ACHN (cell line): ENCODE measurements at regions not wholly inside any gene's neighbourhood (a gene's known extent, or its start where the extent isn't known, plus 50 kb on each side); places are given as distances from the start of the nearest gene placed in this dataset.

Source experiments
- DNase-seq: peaks from one replicate; pipeline ENCODE4 v3.0.0-alpha.2; 2015
- in situ Hi-C: cut with HindIII; loops from 2 replicates; pipeline ENCODE4 v1.10.0; 2017; ENCODE audit warnings: low sequenced_read_pairs, low pct_ligation_motif_present, low pct_unique_long_range_greater_than_20kb

DNA sequence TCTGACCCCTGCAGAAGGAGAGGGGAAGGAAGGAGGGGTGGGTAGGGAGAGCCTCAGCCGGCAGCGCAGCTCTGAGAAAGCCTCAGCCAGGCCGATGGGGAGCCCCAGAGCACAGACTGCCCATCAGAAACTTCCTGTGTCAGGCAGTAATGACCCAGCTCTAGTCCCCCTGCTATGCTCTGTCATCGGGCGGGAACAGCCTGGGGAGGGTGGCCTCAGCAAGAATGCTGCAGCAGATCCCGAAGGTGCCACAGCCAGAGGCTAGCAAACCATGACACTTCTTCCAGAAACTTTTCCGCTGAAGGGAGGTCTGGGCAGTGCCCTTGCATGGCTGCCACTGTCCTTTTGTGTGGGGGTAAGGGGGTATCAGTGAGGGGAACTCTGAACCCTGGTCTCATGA lies 279.0 kb downstream of the BCOR start:
- in situ Hi-C loops: no loop called here
- DNase-seq: no peak

DNA sequence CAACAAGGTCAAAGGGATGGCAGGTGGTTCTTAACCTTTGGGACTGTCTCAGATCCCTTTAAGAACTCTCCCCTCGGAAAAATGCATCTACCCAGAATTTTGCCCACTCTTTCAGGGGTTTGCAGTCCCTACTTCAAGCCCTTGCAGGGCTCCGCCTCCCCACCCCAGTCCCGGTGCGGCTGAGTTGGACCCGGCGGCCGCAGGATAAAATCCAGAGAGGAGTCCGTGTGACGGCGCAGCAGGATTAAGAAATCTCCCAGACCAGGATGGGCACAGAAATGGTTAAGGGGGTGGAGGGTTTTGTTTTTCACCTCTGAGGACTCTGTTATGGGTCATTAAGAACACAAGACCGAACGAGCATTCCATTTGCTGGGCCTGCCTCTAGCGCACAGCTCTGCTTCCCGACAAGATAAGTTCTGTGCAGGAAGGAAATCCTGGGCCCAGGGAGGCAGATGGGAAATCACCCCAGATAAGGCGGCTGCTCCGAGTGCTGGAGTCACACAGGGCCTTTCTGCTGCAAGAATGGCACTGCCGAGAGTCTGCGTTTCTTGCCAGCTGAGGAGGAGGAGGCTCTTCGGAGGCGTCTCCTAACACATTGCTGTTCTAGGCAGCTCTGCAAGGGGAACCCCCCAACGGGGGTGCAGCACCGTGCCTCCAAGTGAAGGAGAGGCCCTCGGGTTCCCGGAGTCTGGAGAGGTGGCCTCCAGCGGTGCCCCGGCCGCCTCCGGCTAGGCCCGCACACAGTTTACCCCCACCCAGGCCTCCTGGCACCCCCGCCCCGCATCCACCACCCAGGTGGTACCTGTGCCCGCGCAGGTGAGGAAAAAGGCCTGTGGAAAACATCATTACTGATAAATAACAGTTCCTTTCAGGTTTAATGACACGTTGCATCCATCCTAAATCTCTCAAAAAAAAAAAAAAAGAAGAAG lies 277.6 kb downstream of the BCOR start:
- DNase-seq: no peak

DNA sequence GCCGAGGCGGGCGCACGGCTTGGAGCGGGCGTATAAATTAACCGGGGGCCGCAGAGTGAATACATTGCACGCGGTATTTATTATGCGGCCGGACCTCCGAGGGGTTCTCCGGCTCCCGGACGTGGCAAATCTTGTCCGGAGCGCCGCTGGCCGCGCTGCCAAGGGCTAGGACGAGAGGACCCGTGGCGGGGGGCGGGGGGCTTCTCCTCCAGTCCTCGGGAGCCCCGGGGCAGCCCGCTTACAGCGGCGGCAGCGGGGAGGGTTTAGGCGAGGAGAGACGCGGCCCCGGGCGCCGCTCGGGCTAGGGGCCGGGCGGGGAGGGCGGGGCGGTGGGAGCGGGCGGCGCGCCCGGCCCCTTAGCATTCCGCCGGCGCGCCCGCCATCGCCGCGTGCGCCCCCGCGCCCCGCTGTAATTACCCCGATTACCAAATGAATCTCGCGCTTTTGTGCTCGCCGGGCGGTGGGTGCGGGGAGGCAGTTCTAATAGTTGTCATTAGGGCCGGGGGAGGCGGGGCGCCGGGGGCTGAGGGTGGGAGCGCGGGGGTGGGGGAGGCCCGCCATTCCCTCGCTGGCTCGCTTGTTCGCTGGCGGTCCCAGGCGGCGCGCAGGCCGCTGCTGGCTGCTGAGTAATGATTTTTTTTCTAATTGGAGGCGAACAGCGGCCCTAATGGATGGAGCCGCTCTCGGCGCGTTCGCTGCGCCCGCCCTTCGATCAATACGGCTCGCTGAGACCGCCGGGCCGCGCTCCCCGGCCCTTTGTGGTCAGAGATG lies 276.6 kb downstream of the BCOR start:
- DNase-seq: no peak
- in situ Hi-C loops: no loop called here

More for the DNA sequence above, 277.6 kb downstream of the BCOR start:
- in situ Hi-C loops: no loop called here

DNA sequence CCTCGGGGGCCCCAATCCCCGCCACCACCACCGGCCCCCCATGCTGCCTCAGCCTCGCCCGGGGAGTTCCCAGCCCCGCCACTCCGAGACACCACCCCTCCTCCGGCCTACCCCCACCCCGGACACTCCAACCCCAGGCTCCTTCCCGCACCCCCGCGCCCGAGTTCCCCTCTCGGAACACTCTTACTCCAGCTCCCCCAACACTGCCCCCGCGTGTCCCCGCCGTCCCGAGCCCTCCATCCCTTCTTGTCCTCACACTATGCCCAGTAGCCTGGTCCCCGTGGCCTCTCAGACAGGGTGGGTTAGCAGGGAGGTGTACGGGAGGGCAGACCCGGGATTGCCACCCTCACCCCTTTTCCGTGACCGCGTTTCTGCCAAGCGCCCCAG lies 276.1 kb downstream of the BCOR start:
- in situ Hi-C loops: no loop called here
- DNase-seq: no peak

DNA sequence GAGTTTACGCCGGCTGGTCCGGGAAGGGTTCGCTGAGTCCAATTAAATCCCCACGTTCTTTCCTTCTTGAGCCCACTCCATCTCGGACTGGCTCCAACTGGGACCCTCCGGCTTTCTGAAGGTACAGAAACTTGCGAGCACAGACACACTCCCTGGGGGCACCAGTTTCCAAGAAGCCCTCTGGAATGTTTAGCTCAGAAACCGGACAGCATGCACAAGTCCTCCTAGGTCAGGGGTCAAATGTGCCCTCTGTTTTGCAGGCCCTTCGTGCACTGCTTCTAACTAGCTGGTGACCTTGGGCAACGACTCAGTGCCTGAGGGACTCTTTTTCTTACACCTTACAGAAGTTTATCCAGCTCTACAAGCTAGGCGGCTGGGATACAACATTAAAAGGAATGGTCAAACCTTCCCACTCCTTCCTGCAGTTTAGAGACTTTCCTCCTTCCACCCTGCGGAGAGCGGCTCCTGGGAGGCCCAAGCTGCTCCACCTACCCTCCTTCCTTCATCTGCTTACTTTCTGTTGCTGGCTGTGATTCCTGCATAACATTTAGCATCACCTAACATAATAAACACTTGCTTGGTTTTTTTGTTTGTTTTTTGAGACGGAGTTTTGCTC lies 275.5 kb downstream of the BCOR start:
- DNase-seq: no peak
- in situ Hi-C loops: no loop called here

DNA sequence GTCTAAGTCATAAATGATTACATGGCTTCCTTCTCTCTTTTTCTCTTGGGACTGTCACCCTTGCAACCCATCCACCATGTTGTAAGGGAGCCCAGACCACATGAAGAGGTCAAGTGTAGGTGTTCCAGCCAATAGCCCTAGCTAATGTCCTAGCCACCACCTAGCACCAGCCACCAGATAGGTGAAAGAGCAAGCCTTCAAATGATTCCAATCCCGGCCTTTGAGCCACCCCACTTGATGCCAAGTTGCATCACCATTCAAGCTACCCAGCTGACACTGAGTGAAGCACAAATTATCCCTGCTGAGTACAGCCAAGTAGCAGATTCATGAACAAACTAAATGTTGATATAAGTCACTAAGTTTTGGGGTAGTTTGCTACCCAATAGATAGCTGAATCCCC lies 274.3 kb downstream of the BCOR start:
- DNase-seq: no peak
- in situ Hi-C loops: no loop called here

DNA sequence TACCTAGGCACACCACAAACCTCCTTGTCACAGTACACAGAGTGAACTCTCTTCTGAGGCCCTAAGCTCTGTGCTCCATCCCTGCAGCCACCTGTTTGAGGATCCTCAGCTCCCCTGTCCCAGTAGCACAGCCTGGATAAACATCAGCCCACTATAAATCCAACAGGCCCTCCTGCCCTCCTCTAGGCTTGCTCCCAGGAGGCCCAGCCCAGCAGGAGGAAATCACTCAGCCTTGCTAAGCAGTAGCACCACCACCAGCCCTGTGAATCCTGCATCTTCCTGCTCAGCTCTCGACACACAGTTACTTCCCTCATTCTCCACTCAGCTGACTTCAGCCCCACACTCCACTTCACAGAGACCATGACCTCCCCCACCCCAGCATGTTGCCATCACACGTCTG lies 273.9 kb downstream of the BCOR start:
- DNase-seq: no peak
- in situ Hi-C loops: no loop called here

DNA sequence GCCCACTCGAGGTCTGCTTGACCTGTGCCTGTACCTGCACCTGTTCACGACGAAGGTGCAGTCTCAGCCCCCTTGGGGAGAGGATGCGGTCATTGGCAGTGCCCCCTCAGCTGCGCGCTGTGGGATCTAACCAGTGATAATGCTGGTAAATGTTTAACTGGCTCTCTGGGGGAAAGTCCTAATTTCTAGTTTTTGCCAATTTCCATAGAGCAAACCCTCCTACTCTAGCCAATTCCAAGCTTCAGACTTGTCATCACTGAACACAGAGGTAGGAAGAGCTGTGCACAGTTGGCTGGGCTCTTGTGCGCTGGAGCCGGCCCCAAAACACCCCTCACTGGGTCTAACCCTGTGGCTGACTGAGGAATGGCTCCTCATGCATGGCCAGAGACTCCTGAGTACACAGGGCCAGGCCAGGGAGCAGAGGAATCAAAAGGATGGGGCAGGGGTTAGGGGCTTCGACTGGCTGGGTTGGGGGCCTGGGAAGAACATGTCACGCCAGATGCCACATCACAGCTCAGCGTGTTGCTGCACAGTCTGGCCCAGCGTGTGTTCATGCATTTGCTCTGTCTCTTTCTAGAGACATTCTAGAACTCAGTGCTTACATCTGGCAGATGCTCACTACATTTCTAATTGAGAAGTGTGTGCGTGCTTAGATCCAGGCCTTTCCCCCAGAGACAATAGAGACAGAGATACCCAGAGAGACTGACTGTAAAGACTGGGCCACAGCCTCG lies 270.8 kb downstream of the BCOR start:
- in situ Hi-C loops: no loop called here
- DNase-seq: no peak

DNA sequence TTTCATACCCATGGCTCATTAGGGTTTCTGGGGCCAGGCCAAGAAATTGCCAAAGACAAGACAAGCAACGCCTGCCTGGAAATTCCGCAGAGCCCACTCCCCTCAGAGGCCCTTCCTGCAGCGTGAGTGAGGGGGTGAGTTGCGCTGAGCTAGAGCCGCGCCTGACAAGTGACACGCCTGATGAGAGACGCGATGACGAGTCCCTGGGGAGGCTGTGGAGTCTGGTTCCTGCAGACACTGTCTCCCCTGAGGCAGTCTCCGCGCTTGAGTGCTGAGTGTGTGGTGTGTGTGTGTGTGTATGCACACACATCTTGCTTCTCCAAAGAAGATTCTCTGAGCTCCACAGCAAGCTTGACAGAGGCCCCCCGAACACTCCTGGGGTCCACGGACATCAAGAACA lies 269.8 kb downstream of the BCOR start:
- in situ Hi-C loops: no loop called here
- no peak for DNase-seq

DNA sequence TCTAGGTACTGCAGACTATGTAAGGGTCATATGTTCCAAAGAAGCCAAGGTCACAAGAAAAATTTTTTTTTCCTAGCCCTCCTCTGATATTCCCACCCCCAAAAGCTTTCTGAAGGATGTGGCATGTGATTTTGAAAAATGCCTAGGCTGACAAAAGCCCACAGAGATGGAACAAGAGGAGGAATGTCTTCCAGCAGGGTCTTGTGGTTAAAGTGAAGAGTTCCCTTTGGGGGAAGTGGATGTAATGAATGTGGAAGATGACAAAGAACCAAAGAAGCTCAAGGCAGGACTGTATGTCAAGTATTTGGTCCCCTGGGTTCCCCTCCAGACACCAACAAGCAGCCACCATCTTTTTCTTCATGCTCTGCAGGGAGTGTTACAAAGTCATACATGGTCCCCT lies 268.8 kb downstream of the BCOR start:
- no peak for DNase-seq
- in situ Hi-C loops: no loop called here

DNA sequence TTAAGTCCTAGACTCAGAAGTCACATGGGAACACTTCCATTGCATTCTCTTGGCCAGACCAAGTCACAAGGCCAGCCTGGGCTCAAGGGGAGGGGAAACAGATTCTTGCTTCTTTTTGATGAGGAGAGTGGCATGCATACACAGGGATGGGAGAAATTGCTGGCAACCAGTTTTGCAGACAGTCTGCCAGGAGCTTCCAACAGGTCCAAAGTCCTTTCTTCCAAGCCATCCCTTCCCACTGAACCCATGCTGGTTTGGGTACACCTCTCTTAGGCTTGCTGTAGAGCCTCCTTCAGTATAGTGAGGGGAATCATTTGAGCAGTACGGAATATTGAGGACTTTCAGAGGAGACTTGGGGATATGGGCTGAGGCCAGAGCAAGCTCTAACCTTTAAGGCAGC lies 267.8 kb downstream of the BCOR start:
- no peak for DNase-seq
- in situ Hi-C loops: no loop called here

DNA sequence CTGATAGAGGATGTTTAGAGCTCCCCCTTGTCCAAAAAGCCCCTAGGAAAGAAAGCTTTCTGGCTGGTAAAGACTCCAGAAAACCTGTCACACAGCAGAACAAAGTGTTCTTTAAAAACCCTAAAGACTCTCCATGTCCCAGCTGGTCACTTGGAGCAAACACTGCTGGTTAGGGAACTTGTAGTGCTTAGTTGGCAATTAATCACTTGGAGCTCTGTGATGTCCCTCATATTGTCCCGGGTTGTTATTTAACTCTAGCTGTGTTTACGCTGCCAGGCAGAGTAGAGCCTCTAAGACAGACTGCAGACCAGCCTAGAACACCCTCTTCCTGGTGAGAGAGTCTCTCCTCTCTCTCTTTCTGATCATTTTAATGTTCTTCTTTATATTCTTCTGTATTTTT lies 267.3 kb downstream of the BCOR start:
- in situ Hi-C loops: no loop called here
- DNase-seq: no peak

DNA sequence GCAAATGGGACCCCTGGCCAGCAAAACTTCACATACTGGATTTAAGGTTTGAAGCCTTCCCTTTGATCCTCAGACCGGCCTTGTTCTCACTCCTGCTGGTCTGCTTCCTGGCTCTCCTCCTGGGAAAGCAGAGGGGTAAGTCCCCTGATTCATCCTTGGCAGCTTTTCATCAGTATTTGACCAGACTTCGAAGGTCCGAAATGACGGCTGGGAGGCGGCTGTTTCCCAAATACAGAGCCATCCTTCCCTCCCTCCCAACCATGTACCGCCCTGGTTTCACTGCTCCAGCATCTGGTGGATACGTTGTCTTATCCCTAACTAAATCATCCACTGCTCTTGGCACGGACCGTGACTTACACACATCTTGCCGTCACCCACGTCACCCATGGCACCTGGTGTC lies 265.5 kb downstream of the BCOR start:
- in situ Hi-C loops: no loop called here
- no peak for DNase-seq

DNA sequence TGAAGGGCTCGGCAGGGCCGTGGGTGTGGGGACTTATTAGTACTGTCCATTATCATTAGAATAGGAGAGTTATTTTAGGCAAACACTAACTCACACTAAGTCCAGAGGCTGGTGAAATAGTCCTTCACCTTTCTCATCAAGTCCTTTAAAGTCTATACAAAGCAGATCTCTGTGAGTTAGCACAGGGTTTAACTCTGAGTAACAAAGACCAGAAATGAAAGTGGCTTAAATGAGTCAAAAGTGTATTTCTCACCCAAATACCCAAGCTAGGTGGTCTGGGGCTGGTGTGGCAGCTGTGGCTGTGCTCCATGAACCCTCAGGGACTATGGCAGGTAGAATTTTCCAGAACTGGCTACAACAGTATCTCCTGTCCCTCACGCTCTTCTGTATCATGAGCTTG lies 263.2 kb downstream of the BCOR start:
- no peak for DNase-seq
- in situ Hi-C loops: no loop called here

DNA sequence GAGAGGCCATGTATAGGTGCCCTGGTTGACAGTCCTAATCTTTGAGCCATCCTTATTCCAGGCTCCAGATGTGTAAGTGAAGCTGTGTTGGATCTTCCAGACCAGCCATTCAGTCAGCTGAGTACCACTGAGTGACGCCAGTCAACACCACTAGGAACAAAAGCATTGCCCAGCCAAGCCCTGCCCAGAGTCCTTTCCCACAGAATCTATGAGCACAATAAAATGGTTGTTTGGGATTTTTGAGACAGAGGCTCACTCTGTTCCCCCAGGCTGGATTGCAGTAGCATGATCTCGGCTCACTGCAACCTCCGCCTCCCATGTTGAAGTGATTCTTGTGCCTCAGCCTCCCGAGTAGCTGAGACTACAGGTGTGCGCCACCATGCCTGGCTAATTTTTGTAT lies 262.5 kb downstream of the BCOR start:
- in situ Hi-C loops: no loop called here
- no peak for DNase-seq

DNA sequence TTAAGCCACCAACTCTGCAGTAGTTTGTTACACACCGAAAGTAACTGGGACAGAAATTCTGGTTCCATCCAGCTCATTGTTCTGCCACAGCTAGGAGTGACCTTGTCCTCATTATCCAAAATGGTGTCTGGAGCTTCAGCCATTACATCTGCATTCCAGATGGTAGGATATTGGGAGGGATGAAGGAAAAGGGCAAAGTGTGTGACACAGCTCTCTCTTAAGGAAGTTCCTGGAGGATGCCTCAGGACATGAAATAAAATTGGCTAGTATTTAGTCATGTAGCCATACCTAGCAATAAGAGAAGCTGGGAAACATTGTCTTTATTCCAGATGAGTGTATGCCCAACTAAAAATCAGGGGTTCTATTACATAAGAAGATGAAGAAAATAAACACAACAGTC lies 262.0 kb downstream of the BCOR start:
- no peak for DNase-seq

DNA sequence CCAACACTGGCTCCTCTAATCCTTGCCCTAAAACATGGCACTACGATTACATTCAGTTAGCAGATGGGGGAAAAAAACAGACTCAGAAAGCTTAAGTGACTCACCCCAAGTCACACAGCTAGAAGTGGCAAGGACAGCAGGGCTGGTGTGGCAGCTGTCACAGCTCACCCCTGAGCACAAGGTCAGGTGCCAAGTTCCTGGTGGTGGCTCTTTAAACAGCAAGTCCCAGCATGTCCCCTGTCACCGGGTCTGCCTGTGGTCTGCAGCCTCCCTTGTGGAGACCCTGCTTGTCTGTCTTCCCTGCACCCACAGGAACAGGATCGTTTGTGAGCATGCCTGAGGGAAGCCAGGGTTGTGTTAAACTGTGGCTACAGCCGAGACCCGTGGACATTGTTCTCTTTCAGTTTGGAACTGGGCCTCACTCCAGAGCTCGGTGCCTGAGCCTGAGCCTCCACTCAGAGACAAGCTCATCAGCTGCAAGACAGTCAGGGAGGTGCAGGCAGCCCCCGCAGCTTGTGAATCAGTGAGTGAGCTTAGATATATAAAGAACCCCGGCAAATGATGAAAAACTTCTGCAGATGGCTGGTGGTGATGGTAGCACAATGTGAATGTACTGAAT lies 260.8 kb downstream of the BCOR start:
- in situ Hi-C loops: no loop called here

More for the DNA sequence above, 262.0 kb downstream of the BCOR start:
- in situ Hi-C loops: no loop called here

DNA sequence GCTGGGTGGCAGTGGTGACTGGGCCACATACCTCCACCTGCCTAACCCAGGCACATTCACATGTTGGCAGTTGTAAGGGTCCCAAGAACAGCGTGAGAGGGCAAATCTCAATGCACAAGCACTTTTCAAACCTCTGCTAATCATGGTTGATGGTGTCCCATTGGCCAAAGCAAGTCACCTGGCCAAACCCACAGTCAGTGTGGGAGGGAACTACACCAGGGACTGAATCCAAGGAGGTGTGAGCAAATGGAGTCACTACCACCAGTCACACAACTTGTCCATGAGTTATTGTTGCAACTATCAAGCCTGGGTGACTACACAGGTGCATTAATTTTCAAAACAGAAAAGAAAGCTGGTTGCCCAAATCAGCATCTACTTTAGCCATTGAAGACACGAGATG lies 260.1 kb downstream of the BCOR start:
- in situ Hi-C loops: no loop called here
- DNase-seq: no peak

More for the DNA sequence above, 260.8 kb downstream of the BCOR start:
- no peak for DNase-seq
